Kidney epithelial cell (primary cell): ENCODE measurements at regions not wholly inside any gene's neighbourhood (a gene's known extent, or its start where the extent isn't known, plus 50 kb on each side); places are given as distances from the start of the nearest gene placed in this dataset.

Experiments
- DNase-seq: peaks from one replicate; pipeline ENCODE4 v3.0.0-alpha.2; 2010; ENCODE audit warnings: low read depth
- H3K27me3 ChIP-seq: 2 replicates; pipeline ENCODE4 v1.6.0; 2011; ENCODE audit warnings: low read length; ENCODE audit not compliant: control insufficient read depth, insufficient read depth
- H3K36me3 ChIP-seq: 2 replicates; pipeline ENCODE4 v1.5.1; 2011; ENCODE audit warnings: low read length; ENCODE audit not compliant: control insufficient read depth, insufficient read depth
- H3K4me3 ChIP-seq: 2 replicates; pipeline ENCODE4 v1.5.1; 2011; ENCODE audit warnings: low read depth, mild to moderate bottlenecking, control low read depth, low read length
- CTCF ChIP-seq: IDR thresholded peaks from 2 replicates; pipeline ENCODE4 v1.5.1; 2011; ENCODE audit warnings: mild to moderate bottlenecking, moderate library complexity, low read length, control low read depth, inconsistent platforms; ENCODE audit not compliant: insufficient read depth, poor library complexity, severe bottlenecking

- Histone ChIP-seq H3K4me3 (no peak overlapping the region), H3K36me3 (no peaks in the 10 kb centered on the region), H3K27me3 (peaks cover 59% of the 10 kb centered on the region)
- no peak for DNase-seq
- no peak for TF ChIP-seq CTCF
These were observed 108.3 kb downstream of the ENGASE start for GRCh38 chr17:79183043-79183292.

- no peak for DNase-seq
- Histone ChIP-seq H3K4me3 (no peak overlapping the region), H3K36me3 (no peaks in the 10 kb centered on the region), H3K27me3 (peaks cover 60% of the 10 kb centered on the region)
- no peak for TF ChIP-seq CTCF
These were observed 107.8 kb downstream of the ENGASE start for GRCh38 chr17:79182176-79183042.

- Histone ChIP-seq H3K4me3 (no peak overlapping the region), H3K27me3 (peaks cover 51% of the 10 kb centered on the region), H3K36me3 (no peaks in the 10 kb centered on the region)
- no peak for TF ChIP-seq CTCF
- DNase-seq, result no peak
These were observed 105.9 kb downstream of the ENGASE start for GRCh38 chr17:79180358-79181005.

GRCh38 chr17:79179334-79179733 lies 104.7 kb downstream of the ENGASE start:
- no peaks in the 10 kb centered on the region for H3K36me3 ChIP-seq
- H3K27me3 ChIP-seq, result peaks cover 39% of the 10 kb centered on the region
- TF ChIP-seq CTCF, result no peak
- DNase-seq, result no peak
- no peak overlapping the region for H3K4me3 ChIP-seq

- no peak for DNase-seq
- no peak overlapping the region for H3K4me3 ChIP-seq
- no peaks in the 10 kb centered on the region for H3K36me3 ChIP-seq
- TF ChIP-seq CTCF, result no peak
- H3K27me3 ChIP-seq, result peaks cover 26% of the 10 kb centered on the region
These were observed 103.3 kb downstream of the ENGASE start for GRCh38 chr17:79177877-79178276.
